Transverse colon (tissue), 4 donors: ENCODE measurements at regions not wholly inside any gene's neighbourhood (a gene's known extent, or its start where the extent isn't known, plus 50 kb on each side); places are given as distances from the start of the nearest gene placed in this dataset.
A peak's percentile ranks its signal among the peaks of the same experiment; 100 is the strongest.

ENCODE experiments used
- CTCF ChIP-seq, 5 experiments: fragments of 200-600 bp in 3 of 5; fragments of 450-650 bp in 2 of 5; sonication (generic) in 3 of 5; IDR thresholded peaks; 1 replicate in 2 of 5; 2 replicates in 3 of 5; pipeline ENCODE4 v1.5.1; 2016 to 2017; ENCODE audit warnings: antibody characterized with exemption in 5 of 5, inconsistent platforms in 3 of 5, mild to moderate bottlenecking in 2 of 5, moderate library complexity in 1 of 5
- EP300 ChIP-seq: sonication (generic); formaldehyde crosslinking; IDR thresholded peaks from one replicate; pipeline ENCODE4 v1.6.1; 2017; ENCODE audit warnings: antibody characterized with exemption, low read depth
- POLR2A ChIP-seq: fragments of 450-650 bp; IDR thresholded peaks from one replicate; pipeline ENCODE4 v1.6.1; 2016; ENCODE audit warnings: antibody characterized with exemption, mild to moderate bottlenecking, moderate library complexity
- POLR2AphosphoS5 ChIP-seq, 3 donors: sonication (generic); formaldehyde crosslinking; IDR thresholded peaks; one replicate each; pipeline ENCODE4 v1.6.1; 2016; ENCODE audit warnings: antibody characterized with exemption in 3 of 3

GRCh38 chr13:83065108-83065507 lies 817.2 kb downstream of the SLITRK1 start:
- TF ChIP-seq CTCF (IDR thresholded peaks at IDR 0.05) = no peak
- no peak for TF ChIP-seq POLR2A
- peak; percentile 93 to 96 (median 95) for TF ChIP-seq POLR2AphosphoS5 (IDR thresholded peaks at IDR 0.05)
- peak; percentile 98 for TF ChIP-seq EP300
